ENCODE measurements at regions not wholly inside any gene's neighbourhood (a gene's known extent, or its start where the extent isn't known, plus 50 kb on each side); places are given as distances from the start of the nearest gene placed in this dataset.

DNA sequence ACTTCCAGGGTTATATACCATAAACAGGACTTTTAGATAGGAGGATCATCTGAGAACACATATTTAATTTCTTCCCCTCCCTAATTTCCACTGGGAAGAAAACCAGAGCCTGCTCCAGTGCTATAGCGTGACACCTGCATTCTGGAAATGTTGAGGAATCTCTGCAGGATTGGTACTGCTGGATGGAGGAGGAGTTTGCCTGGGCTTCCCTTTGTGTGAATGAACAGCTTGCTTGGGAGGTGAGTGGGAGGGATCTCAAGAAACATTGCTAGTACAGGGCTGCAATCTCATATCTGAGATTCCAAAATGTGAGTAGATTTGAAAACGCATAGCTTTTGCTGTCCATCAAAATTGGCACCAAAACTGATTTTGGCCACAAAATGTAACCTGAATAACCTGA is 295.9 kb upstream of the RGMA start:
- TF ChIP-seq, protein P1, sequence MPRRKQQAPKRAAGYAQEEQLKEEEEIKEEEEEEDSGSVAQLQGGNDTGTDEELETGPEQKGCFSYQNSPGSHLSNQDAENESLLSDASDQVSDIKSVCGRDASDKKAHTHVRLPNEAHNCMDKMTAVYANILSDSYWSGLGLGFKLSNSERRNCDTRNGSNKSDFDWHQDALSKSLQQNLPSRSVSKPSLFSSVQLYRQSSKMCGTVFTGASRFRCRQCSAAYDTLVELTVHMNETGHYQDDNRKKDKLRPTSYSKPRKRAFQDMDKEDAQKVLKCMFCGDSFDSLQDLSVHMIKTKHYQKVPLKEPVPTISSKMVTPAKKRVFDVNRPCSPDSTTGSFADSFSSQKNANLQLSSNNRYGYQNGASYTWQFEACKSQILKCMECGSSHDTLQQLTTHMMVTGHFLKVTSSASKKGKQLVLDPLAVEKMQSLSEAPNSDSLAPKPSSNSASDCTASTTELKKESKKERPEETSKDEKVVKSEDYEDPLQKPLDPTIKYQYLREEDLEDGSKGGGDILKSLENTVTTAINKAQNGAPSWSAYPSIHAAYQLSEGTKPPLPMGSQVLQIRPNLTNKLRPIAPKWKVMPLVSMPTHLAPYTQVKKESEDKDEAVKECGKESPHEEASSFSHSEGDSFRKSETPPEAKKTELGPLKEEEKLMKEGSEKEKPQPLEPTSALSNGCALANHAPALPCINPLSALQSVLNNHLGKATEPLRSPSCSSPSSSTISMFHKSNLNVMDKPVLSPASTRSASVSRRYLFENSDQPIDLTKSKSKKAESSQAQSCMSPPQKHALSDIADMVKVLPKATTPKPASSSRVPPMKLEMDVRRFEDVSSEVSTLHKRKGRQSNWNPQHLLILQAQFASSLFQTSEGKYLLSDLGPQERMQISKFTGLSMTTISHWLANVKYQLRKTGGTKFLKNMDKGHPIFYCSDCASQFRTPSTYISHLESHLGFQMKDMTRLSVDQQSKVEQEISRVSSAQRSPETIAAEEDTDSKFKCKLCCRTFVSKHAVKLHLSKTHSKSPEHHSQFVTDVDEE (CRISPR knock-in tag; IDR thresholded peaks at IDR 0.05): no peak
- TF ChIP-seq ARNTL (CRISPR knock-in tag; IDR thresholded peaks at IDR 0.05; ENCODE audit: borderline replicate concordance, low read depth): no peak
